T1000 (cell line): ENCODE measurements at regions not wholly inside any gene's neighbourhood (a gene's known extent, or its start where the extent isn't known, plus 50 kb on each side); places are given as distances from the start of the nearest gene placed in this dataset.
"Not testable (repeated sequence)": the region's sequence is repeated elsewhere in the genome, so short reads cannot be mapped to it uniquely, and the experiment has no call there.

ENCODE experiments used
- DNase-seq: peaks from one replicate; lab custom pipeline; 2025; ENCODE audit warnings: mixed read lengths; lab: John Stamatoyannopoulos, UW

- DNase-seq: no peak
Observed at GRCh38 chr2:56021136-56021474, 97.5 kb upstream of the EFEMP1 start.

GRCh38 chr2:56021579-56021978 is 98.0 kb upstream of the EFEMP1 start:
- DNase-seq: no peak

GRCh38 chr2:56025469-56026193 is 102.0 kb upstream of the EFEMP1 start:
- DNase-seq: no peak

DNA sequence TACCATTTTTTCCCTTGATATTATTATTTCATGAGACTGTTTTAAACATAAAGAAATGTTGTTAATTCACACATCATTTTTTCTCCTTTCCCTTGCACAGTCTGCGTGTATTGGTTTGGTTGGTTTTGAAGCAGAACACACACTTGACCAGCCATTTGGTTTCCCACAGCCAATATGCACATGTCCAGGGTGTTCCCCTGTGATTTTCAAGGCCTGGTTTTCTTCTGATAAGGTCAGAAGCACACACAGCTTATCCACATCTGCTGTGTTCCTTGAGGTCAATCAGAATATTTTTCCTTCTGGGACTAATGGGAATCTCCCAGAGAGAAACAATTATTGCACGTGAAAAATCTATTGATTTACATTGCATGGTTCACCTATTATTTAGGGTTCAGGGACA is 103.2 kb upstream of the EFEMP1 start:
- DNase-seq: no peak

GRCh38 chr2:56030062-56030461 is 106.5 kb upstream of the EFEMP1 start:
- no peak for DNase-seq

- no peak for DNase-seq
Observed at GRCh38 chr2:56030901-56031300, 107.3 kb upstream of the EFEMP1 start.

GRCh38 chr2:56034258-56034657 is 110.7 kb upstream of the EFEMP1 start:
- no peak for DNase-seq

DNA sequence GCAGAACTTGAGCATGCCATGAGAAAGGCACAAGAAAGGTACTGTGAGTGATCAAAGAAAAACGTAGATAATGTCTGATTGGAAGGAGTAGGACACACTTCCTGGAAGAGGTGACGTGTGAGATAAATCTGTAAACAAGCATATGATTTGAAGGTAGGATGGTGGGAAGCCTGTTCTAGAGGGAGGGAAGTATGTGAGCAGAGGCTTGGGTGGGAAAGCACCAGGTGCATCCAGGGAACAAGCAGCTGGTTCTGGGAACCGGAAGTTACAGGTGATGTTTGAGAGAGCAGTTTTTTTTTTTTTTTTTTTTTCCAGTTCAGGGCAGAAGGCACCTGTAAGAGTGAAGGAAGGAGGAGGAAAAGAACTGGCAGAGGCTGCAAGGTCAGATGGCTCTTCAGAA is 116.6 kb upstream of the EFEMP1 start:
- no peak for DNase-seq

DNA sequence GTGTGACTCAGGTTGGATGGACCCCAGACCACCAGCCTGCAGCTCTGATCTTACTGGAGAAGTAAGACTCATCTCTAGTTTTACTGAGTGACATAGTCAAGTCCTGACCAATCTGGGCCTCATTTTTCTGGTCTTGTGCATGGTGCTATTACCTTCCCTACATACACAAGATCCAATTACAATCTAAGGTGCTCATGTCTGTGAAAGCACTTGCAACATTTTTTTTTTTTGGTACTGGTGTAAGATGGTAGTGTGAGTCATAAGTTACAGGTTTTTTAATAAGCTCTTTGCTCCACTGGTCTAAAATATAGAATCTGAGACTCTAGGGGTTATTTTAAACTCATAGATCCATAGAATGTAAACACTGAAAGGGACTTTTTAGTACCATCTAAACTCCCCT is 117.3 kb upstream of the EFEMP1 start:
- no peak for DNase-seq

DNA sequence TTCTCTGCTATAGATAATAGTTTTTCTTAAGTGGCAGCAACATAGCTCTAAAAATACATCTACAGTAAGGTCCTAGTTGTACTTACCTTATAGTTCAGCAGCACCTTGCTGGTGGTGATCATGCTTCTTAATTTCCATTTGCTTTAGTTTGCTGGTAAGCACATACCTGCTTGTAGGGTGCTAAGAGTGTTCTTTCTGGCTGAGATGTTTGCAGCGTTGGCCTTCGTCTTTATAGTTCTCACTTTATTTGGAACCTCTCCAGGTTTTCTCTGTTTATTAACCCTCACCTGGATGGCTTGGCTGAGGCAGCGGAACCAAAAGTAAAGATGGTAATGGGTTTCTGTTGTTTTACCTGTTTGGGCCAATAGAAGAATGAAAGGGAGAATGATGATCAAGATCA is 123.6 kb upstream of the EFEMP1 start:
- DNase-seq: no peak

DNA sequence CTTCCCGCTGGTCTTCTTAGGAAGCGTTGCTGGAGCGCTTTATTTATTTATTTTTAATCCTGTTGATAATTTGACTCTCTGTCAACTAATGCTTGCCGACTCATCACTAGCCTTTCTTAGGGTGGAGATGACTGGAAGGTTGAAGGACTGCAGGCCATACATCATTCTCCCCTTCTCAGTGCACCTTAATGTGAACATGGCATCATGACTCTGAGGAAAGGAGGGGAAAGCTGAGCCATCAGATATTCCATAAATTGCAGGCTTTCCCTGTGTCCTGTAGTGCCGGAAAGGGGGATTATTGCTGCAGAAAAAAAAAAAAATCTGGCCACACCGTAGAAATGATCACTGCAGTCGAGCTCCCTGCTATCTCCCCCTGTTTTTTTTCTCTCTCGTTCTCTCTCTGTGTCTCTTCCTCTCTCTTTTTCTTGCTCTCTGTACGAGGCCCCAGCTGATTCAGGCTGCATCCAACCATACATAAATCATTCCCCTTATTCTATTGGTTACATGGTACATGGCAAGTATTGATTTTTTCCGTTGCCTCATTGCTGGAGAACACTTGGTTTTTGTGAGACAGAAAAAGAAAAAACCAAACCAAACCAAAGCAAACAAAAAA is 125.8 kb upstream of the EFEMP1 start:
- no peak for DNase-seq

GRCh38 chr2:56053679-56054078 is 130.1 kb upstream of the EFEMP1 start:
- no peak for DNase-seq

GRCh38 chr2:56055405-56055804 is 128.4 kb upstream of the CCDC85A start:
- no peak for DNase-seq

DNA sequence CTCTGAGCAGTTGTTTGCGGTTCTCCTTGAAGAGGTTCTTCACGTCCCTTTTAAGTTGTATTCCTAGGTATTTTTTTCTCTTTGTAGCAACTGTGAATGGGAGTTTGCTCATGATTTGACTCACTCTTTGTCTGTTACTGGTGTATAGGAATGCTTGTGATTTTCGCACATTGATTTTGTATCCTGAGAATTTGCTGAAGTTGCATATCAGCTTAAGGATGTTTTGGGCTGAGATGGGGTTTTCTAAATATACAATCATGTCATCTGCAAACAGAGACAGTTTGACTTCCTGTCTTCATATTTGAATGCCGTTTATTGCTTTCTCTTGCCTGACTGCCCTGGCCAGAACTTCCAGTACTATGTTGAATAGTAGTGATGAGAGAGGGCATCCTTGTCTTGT is 122.5 kb upstream of the CCDC85A start:
- not testable (repeated sequence) for DNase-seq

DNA sequence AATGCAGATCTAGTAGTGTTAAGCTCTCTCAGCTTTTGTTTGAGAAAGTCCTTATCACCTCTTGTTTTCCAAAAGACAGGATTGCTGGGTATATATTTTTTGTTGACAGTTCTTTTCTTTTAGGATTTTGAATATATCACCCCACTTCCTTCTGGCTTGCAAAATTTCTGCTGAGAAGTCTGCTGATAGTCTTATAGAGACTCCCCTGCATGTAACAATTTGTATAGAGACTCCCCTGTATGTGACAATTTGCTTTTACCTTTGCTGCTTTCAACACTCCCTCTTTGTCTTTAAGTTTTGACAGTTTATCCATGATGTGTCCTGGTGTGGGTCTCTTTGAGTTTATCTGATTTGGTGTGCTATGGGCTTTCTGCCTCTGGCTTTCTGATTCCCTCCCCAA is 115.0 kb upstream of the CCDC85A start:
- DNase-seq: no peak

DNA sequence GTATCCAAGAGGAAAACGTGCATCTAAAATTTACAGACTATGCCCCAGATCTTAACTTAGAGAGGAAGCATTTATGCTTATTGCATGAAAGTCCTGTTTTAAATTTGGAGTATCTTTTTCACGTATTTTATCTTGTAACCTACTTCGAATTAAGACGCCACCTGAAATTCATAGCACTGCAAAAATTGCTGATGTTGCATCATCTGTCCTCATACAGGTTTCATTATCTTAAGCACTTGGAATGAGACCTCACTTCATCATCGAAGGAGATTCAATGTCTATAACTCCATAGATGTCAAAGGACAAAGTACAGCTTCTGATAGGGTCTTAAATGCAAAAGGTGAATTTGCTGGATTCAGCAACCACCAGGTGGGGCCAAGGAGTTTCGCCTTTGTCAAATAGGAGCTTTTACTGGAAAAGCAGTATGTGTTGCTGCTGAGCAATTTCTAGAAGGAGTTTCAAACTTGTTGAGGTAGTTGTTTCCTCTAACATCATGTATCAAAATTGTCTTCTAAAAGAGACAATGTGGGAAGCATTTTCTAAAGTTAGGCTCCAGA is 106.4 kb upstream of the CCDC85A start:
- no peak for DNase-seq

DNA sequence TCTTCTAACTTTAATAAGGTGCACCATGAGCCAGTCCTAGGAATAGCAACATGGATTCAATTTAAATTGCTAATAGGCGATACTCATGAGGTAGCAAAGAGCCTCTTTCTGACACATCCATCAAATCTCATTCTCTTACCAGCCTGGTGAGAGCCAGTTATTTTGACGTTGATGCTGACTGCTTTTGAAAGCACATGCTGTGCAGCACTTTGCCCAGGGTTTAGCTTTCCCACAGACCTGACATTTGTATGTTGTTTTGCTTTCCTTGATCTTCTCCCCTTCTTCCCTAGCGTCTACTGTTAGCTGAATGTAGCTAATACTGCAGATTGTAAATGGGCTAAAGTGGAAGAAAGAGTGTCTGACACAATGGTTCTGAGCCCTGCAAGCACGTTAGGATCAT is 101.1 kb upstream of the CCDC85A start:
- no peak for DNase-seq

GRCh38 chr2:56084111-56084901 is 99.5 kb upstream of the CCDC85A start:
- no peak for DNase-seq

GRCh38 chr2:56086336-56086735 is 97.5 kb upstream of the CCDC85A start:
- no peak for DNase-seq

GRCh38 chr2:56088411-56088810 is 95.4 kb upstream of the CCDC85A start:
- no peak for DNase-seq

DNA sequence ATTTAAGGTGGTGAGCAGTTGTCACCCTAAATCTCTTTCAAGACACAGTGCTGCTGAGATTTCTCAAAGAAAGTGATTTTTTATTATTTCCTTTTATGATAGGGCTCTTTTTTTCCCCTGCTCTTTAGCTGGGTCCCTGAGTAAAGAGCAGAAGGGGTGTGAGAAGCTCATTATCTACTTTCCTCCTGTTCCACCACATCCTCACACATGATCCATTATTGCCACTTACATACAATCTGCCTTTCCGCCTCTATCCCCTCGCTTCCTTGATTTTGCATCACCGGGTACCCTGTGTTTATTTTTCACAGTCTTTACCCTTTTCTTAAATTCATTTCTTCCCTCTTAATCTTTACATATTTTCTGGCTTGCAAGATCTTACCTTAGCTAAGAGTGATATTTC is 93.9 kb upstream of the CCDC85A start:
- DNase-seq: no peak

DNA sequence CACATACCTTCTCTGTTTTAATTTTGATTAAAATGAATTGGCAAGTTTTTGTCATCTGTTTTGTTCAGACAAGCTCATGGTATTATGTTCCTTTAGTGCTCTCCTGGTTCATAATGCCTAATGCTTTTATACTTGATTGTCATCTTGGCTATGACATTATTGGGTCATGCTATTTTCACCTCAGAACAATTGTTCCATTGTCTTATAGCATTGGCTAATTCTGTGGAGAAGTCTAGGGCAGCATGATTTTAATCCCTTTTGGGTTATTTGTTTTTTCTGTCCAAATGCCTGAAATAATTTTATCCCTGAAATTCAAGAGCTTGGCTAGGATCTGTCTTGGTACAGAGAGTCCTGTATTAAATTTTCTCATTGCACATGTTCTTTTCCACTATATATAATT is 83.8 kb upstream of the CCDC85A start:
- DNase-seq: no peak

- DNase-seq: no peak
Observed at GRCh38 chr2:56100791-56101312, 82.9 kb upstream of the CCDC85A start.
